Sigmoid colon (tissue), 4 donors: ENCODE measurements at regions not wholly inside any gene's neighbourhood (a gene's known extent, or its start where the extent isn't known, plus 50 kb on each side); places are given as distances from the start of the nearest gene placed in this dataset.
"Not testable (repeated sequence)": the region's sequence is repeated elsewhere in the genome, so short reads cannot be mapped to it uniquely, and the experiment has no call there.

ENCODE experiments used
- EP300 ChIP-seq, 4 donors: sonication (generic); formaldehyde crosslinking; IDR thresholded peaks; one replicate each; pipeline ENCODE4 v1.6.1; 2017; ENCODE audit warnings: antibody characterized with exemption in 4 of 4
- TF ChIP-seq, protein P1 (sequence below), 4 experiments: fragments of 450-650 bp in 3 of 4; fragments of 200-600 bp in 1 of 4; IDR thresholded peaks; one replicate each; pipeline ENCODE4 v1.5.1; 2016 to 2019; ENCODE audit warnings: antibody characterized with exemption in 4 of 4, mild to moderate bottlenecking in 3 of 4, moderate library complexity in 2 of 4

DNA sequence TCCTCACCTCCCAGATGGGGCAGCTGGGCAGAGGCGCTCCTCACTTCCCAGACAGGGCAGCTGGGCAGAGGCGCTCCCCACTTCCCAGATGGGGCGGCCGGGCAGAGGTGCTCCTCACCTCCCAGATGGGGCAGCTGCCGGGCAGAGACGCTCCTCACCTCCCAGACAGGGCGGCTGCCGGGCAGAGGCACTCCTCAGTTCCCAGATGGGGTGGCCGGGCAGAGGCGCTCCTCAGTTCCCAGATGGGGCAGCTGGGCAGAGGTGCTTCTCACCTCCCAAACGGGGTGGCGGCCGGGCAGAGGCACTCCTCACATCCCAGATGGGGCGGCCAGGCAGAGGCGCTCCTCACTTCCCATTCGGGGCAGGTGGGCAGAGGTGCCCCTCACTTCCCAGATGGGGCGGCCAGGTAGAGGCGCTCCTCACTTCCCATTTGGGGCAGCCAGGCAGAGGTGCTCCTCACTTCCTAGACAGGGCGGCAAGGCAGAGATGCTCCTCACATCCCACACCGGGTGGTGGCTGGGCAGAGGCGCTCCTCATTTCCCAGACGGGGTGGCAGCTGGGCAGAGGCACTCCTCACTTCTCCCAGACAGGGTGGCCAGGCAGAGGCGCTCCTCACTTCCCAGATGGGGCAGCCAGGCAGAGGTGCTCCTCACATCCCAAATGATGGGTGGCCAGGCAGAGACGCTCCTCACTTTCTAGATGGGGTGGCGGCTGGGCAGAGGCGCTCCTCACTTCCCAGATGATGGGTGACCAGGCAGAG is 668.1 kb downstream of the NUP35 start:
- TF ChIP-seq, protein P1, sequence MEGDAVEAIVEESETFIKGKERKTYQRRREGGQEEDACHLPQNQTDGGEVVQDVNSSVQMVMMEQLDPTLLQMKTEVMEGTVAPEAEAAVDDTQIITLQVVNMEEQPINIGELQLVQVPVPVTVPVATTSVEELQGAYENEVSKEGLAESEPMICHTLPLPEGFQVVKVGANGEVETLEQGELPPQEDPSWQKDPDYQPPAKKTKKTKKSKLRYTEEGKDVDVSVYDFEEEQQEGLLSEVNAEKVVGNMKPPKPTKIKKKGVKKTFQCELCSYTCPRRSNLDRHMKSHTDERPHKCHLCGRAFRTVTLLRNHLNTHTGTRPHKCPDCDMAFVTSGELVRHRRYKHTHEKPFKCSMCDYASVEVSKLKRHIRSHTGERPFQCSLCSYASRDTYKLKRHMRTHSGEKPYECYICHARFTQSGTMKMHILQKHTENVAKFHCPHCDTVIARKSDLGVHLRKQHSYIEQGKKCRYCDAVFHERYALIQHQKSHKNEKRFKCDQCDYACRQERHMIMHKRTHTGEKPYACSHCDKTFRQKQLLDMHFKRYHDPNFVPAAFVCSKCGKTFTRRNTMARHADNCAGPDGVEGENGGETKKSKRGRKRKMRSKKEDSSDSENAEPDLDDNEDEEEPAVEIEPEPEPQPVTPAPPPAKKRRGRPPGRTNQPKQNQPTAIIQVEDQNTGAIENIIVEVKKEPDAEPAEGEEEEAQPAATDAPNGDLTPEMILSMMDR (IDR thresholded peaks at IDR 0.05) = not testable (repeated sequence)
- TF ChIP-seq EP300 (IDR thresholded peaks at IDR 0.05) = not testable (repeated sequence)
